HFFc6 (cell line): ENCODE measurements at regions not wholly inside any gene's neighbourhood (a gene's known extent, or its start where the extent isn't known, plus 50 kb on each side); places are given as distances from the start of the nearest gene placed in this dataset.

Experiments used
- DNase-seq: peaks from one replicate; pipeline ENCODE4 v3.0.0-alpha.2; 2018
- H3K27ac Mint-ChIP-seq: 2 replicates; pipeline ENCODE4 v1.8.0; 2020; ENCODE audit warnings: mild to moderate bottlenecking, mixed read lengths
- H3K27me3 Mint-ChIP-seq: 2 replicates; pipeline ENCODE4 v1.8.0; 2021; ENCODE audit warnings: mild to moderate bottlenecking, moderate library complexity, mixed read lengths; ENCODE audit not compliant: insufficient read depth
- H3K36me3 Mint-ChIP-seq: 2 replicates; pipeline ENCODE4 v1.8.0; 2021; ENCODE audit warnings: low read depth, mixed read lengths
- H3K4me1 Mint-ChIP-seq: 2 replicates; pipeline ENCODE4 v1.8.0; 2020; ENCODE audit warnings: low read depth, mixed read lengths
- H3K4me3 Mint-ChIP-seq: 2 replicates; pipeline ENCODE4 v1.8.0; 2020; ENCODE audit warnings: mild to moderate bottlenecking, moderate library complexity, mixed read lengths
- H3K9me3 Mint-ChIP-seq: 2 replicates; pipeline ENCODE4 v1.8.0; 2020; ENCODE audit warnings: mild to moderate bottlenecking, mixed read lengths
- TF ChIP-seq, protein P1 (sequence below): fragments of 200-600 bp; sonication (generic); IDR thresholded peaks from 2 replicates; pipeline ENCODE4 v1.5.0; 2021; ENCODE audit warnings: antibody characterized with exemption, mild to moderate bottlenecking

DNA sequence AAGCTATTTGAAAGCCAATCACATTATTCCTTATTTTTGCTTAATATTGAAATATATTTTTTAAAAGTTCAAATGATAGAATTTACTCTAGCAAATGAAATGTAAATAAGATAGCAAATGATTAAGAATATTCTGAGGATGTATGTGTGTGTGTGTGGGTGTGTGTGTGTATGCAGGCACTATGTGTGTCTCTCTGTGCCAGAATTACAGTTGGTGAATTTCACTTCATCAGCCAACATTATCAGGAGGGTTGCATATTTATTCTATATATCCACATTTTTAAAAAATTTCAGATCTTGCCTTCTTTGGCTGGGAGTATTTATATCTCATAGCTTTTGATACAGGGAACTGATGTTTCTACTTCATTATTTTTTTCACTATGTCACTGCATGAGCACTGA, 274.9 kb upstream of the SOX5 start:
- Mint-ChIP-seq H3K27me3 (no peaks in the 10 kb centered on the region), H3K4me1 (no peaks in the 10 kb centered on the region), H3K4me3 (no peak overlapping the region), H3K27ac (no peak overlapping the region), H3K9me3 (peaks cover 39% of the 10 kb centered on the region), H3K36me3 (no peaks in the 10 kb centered on the region)
- no peak for DNase-seq
- TF ChIP-seq, protein P1, sequence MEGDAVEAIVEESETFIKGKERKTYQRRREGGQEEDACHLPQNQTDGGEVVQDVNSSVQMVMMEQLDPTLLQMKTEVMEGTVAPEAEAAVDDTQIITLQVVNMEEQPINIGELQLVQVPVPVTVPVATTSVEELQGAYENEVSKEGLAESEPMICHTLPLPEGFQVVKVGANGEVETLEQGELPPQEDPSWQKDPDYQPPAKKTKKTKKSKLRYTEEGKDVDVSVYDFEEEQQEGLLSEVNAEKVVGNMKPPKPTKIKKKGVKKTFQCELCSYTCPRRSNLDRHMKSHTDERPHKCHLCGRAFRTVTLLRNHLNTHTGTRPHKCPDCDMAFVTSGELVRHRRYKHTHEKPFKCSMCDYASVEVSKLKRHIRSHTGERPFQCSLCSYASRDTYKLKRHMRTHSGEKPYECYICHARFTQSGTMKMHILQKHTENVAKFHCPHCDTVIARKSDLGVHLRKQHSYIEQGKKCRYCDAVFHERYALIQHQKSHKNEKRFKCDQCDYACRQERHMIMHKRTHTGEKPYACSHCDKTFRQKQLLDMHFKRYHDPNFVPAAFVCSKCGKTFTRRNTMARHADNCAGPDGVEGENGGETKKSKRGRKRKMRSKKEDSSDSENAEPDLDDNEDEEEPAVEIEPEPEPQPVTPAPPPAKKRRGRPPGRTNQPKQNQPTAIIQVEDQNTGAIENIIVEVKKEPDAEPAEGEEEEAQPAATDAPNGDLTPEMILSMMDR = no peak

DNA sequence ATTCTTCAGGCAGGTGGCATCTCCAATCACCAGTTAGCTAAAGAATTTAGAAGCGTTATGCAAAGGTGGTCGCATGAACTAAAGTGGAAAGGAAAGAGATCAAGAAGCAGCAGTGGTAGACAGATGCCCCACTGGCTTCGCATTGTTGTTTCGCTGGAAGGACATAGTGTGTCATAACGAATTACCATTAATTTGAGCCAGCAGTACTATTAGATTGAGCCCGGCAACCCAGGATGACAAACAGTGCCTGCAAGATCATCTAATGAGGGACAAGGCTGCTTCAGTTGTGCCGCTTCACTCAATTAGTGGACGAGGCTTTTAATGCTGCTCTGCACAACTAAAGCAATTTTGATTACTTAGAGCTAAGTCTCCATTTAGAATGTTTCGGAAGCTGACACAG, 274.5 kb upstream of the SOX5 start:
- Mint-ChIP-seq H3K9me3 (peaks cover 34% of the 10 kb centered on the region), H3K27me3 (no peaks in the 10 kb centered on the region), H3K4me3 (no peak overlapping the region), H3K36me3 (no peaks in the 10 kb centered on the region), H3K4me1 (no peaks in the 10 kb centered on the region), H3K27ac (no peak overlapping the region)
- TF ChIP-seq, protein P1 = no peak
- DNase-seq = no peak

DNA sequence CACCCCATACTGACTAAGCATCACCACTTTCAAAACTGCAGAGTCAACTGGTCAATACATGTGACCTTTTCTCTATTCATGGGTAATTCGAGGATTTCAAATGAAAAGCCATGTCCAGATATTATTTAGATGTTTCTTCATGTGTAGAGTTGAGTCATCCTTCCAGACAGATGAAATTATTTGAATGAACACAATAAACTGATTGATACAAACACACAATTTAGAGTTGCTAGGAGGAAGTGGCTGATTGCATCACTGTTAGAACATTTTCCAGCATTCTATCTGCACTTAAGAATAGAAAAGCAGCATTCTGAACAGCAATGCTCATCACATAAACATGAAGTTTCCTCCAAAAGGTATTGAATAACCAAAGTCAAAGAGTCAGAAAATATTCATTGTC, 273.5 kb upstream of the SOX5 start:
- TF ChIP-seq, protein P1 = no peak
- DNase-seq = no peak
- peaks cover 35% of the 10 kb centered on the region for H3K9me3 Mint-ChIP-seq
- H3K4me3 Mint-ChIP-seq = no peak overlapping the region
- H3K27ac Mint-ChIP-seq = no peak overlapping the region
- no peaks in the 10 kb centered on the region for H3K4me1 Mint-ChIP-seq
- H3K36me3 Mint-ChIP-seq = no peaks in the 10 kb centered on the region
- H3K27me3 Mint-ChIP-seq = no peaks in the 10 kb centered on the region

DNA sequence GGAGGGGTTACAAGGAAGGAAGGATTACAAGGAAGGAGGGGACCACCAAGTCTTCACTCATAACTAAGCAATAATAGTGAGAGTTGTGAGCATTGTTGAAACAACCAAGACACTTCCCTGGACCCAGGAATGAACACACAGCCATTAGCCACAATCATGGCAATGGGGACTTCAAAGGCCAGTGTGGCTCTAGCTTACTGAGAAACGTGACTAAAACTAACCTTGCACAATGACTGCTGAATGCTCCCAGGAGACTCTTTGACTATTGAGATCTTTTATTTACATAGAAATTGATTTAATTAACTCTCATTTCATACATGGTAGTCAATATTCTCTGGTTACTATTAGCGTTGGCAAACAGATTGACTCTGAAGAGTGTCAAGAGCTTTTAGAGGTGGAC, 263.0 kb upstream of the SOX5 start:
- Mint-ChIP-seq H3K36me3 (no peaks in the 10 kb centered on the region), H3K27me3 (no peaks in the 10 kb centered on the region), H3K9me3 (peaks cover 26% of the 10 kb centered on the region), H3K4me1 (no peaks in the 10 kb centered on the region), H3K27ac (no peak overlapping the region), H3K4me3 (no peak overlapping the region)
- DNase-seq = no peak
- TF ChIP-seq, protein P1 = no peak

DNA sequence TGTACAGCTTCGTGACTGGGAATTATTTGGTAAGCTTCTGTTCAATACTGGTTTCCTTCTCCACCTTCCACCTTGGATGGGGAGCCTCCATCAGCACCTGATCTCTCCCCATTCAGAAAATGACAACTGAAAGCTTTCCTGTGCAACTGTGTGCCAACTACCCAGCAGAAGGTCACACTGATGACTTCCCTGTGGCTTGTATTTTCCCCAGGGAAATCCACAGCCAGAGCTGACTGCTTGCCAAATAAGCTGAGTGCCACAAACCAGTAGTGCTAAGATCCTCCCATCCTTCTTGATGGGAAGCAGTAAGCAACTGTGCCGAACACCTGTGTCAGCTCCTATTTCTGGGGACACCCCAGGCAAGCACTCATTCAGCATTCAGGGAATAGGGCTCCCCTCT, 257.2 kb upstream of the SOX5 start:
- H3K4me3 Mint-ChIP-seq = no peak overlapping the region
- TF ChIP-seq, protein P1 = no peak
- no peaks in the 10 kb centered on the region for H3K4me1 Mint-ChIP-seq
- no peaks in the 10 kb centered on the region for H3K36me3 Mint-ChIP-seq
- no peak overlapping the region for H3K27ac Mint-ChIP-seq
- DNase-seq = no peak
- H3K9me3 Mint-ChIP-seq = peaks cover 31% of the 10 kb centered on the region
- H3K27me3 Mint-ChIP-seq = no peaks in the 10 kb centered on the region
